ENCODE measurements at regions not wholly inside any gene's neighbourhood (a gene's known extent, or its start where the extent isn't known, plus 50 kb on each side); places are given as distances from the start of the nearest gene placed in this dataset.
"Not testable (repeated sequence)": the region's sequence is repeated elsewhere in the genome, so short reads cannot be mapped to it uniquely, and the experiment has no call there.

DNA sequence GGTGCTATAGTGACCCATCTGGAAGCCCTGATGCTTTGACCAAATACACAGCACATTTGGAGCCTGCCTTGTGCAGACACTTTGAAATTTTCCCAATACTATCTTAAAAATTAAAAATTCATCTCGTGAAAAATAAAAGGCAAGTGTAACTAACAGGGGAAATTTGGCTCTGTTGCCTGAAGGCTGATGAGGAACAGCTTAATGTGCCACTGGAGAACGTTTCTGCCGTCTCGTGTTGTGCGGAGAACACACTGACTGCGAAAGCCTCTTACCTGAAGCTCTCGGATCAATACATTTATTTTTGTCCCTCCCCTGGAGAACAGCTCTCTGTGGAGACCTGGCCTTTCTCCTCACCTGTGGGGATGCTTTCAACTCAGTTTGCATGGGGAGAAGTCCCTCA, 77.2 kb upstream of the CHST15 start:
- TF ChIP-seq, protein P1, sequence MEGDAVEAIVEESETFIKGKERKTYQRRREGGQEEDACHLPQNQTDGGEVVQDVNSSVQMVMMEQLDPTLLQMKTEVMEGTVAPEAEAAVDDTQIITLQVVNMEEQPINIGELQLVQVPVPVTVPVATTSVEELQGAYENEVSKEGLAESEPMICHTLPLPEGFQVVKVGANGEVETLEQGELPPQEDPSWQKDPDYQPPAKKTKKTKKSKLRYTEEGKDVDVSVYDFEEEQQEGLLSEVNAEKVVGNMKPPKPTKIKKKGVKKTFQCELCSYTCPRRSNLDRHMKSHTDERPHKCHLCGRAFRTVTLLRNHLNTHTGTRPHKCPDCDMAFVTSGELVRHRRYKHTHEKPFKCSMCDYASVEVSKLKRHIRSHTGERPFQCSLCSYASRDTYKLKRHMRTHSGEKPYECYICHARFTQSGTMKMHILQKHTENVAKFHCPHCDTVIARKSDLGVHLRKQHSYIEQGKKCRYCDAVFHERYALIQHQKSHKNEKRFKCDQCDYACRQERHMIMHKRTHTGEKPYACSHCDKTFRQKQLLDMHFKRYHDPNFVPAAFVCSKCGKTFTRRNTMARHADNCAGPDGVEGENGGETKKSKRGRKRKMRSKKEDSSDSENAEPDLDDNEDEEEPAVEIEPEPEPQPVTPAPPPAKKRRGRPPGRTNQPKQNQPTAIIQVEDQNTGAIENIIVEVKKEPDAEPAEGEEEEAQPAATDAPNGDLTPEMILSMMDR (IDR thresholded peaks at IDR 0.05; ENCODE audit: extremely low read depth, insufficient read depth, missing control alignments), result no peak

DNA sequence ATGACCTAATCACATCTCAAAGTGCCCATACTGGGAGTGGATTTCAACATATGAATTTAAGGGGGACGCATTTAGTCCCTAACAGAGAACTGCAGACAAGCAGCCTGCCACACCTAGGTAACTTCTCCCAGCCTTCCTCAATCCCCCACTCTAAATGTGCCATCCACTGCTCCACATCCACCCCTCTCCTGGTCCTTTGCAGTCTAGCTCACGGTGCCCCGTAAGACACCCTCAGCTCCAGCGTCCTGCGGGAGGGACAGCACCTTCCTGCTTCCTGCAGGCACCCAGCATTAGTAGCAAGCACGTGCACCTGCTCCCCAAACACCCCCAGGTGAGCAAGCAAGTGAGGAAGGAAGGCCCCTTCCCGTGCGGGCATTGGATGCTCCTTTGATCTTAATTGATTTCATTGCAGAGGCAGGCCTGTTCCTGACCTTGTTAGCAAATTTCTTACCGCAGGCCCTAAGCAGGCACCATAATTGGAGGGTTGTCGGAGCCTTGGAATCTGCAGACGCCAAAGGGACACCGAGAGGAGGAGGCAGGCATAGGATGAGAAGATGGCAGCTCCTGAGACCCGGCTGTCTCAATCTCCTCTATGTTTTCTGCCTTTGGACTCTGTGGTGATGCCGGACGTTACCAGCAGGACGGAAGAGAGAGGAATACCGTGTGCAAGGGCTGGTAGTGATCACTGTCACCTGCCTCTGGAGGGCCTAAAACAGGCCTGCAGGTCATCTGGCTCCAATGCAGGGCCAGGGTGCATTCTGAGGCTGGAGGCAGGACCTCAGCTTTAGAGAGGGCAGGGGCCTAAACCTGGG, 75.8 kb upstream of the CHST15 start:
- in situ Hi-C loops (cut with MboI; ENCODE audit: low pct_unique_long_range_greater_than_20kb, low sequenced_read_pairs, unreplicated experiment), result no loop called here
- DNase-seq (ENCODE audit: low spot score), result no peak
- TF ChIP-seq, protein P1 (IDR thresholded peaks at IDR 0.05; ENCODE audit: extremely low read depth, insufficient read depth, missing control alignments), result no peak

More for the DNA sequence above, 77.2 kb upstream of the CHST15 start:
- no peak for DNase-seq (ENCODE audit: low spot score)
- in situ Hi-C loops (cut with MboI; ENCODE audit: low pct_unique_long_range_greater_than_20kb, low sequenced_read_pairs, unreplicated experiment), result no loop called here

DNA sequence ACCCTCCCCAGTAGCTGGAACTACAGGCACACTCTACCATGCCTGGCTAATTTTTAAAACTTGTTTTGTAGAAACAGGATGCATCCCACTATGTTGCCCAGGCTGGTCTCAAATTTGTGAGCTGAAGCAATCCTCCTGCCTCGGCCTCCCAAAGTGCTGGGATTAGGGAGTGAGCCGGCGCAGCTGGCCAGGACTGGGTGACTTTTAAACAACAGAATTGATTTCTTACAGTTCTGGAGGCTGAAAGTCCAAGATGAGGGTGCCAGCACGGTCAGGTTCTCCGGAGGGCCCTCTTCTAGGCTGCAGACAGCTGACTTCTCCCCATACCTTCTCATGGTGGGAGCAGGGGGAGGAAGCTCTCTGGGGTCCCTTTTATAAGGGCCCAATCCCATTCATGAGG, 75.2 kb upstream of the CHST15 start:
- no peak for DNase-seq (ENCODE audit: low spot score)
- TF ChIP-seq, protein P1 (IDR thresholded peaks at IDR 0.05; ENCODE audit: extremely low read depth, insufficient read depth, missing control alignments), result no peak
- in situ Hi-C loops (cut with MboI; ENCODE audit: low pct_unique_long_range_greater_than_20kb, low sequenced_read_pairs, unreplicated experiment), result no loop called here

DNA sequence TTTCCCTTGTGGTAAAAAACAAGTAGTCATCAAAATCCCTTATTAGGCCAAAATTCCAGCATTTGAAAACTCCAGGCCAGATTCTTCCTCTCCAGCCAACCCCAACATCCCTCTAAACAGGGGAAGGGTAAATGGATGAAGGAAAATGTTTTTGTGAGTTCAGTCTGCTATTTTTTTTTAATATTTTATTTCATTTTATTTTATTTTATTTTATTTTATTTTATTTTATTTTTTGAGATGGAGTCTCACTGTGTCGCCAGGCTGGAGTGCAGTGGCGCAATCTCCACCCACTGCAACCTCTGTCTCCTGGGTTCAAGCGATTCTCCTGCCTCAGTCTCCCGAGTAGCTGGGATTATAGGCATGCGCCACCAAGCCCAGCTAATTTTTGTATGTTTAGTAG, 74.5 kb upstream of the CHST15 start:
- DNase-seq (ENCODE audit: low spot score), result not testable (repeated sequence)

DNA sequence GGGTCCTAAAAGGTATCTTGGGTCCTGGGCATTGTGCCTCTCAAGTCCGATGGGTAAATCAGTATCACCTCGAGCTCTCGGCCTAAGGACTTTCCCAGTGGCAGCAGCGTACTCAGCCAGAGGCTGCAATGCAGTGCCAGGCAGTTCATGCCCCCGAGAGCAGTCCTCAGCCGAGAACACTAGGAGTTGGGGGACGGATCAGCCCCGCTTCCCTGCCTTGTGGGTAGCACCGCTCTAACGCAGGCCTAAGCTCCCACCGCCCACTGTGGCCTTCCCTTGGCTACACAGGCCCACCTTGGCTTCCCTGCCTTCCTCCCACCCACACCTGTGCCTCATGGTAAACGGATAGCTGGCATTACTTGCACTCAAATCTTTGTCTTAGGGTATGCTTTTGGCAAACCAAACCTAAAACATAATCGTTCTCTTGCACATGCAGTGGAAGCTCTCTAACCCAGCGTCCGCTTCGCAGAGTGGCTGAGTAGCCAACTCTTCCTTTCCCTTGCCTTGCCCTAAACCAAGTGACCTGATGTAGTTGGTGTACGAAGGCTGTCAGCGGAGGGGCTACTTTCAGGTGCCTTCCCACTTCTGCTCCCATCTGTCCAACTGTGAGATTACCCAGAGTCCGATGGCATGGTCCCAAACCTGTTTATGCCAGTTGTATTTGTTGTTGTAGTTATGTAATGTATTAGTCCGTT, 73.2 kb upstream of the CHST15 start:
- no peak for DNase-seq (ENCODE audit: low spot score)
- in situ Hi-C loops (cut with MboI; ENCODE audit: low pct_unique_long_range_greater_than_20kb, low sequenced_read_pairs, unreplicated experiment), result no loop called here
- TF ChIP-seq, protein P1 (IDR thresholded peaks at IDR 0.05; ENCODE audit: extremely low read depth, insufficient read depth, missing control alignments), result no peak

More for the DNA sequence above, 74.5 kb upstream of the CHST15 start:
- in situ Hi-C loops (cut with MboI; ENCODE audit: low pct_unique_long_range_greater_than_20kb, low sequenced_read_pairs, unreplicated experiment), result not testable (repeated sequence)

DNA sequence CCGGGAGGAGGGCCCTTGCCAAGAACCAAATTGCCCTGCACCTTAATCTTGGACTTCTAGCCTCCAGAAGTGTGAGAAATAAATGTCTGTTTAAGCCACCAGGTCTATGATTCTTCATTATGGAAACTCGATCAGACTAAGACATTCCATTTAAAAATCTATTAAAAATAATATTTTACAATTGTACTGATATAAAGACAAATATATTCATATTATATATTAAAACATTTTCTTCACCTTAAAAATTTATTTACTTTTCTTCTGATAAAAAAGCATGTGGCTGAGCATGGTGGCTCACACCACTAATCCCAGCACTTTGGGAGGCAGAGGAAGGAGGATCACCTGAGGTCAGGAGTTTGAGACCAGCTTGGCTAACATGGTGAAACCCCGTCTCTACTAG, 72.4 kb upstream of the CHST15 start:
- TF ChIP-seq, protein P1 (IDR thresholded peaks at IDR 0.05; ENCODE audit: extremely low read depth, insufficient read depth, missing control alignments), result no peak
- DNase-seq (ENCODE audit: low spot score), result no peak
- in situ Hi-C loops (cut with MboI; ENCODE audit: low pct_unique_long_range_greater_than_20kb, low sequenced_read_pairs, unreplicated experiment), result no loop called here

DNA sequence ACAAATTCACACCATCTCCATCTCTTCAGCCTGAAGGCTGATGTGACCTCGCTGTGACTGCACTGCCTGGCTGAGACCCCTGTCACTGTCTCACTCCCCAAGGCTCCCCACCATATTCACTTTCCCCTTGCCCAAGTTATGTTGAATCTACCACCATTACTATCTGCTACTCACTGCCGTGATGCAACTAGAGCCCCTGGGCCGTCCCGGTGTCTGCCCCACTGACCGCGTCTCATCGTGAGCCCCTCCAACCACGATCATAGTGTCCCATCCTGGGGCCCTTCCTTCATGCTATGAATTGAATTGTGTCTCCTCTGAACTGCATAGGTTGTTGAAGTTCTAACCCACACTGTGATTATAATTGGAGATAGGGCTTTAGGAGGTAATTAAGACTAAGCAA, 71.9 kb upstream of the CHST15 start:
- in situ Hi-C loops (cut with MboI; ENCODE audit: low pct_unique_long_range_greater_than_20kb, low sequenced_read_pairs, unreplicated experiment), result no loop called here
- no peak for DNase-seq (ENCODE audit: low spot score)
- TF ChIP-seq, protein P1 (IDR thresholded peaks at IDR 0.05; ENCODE audit: extremely low read depth, insufficient read depth, missing control alignments), result no peak
